ENCODE measurements at regions not wholly inside any gene's neighbourhood (a gene's known extent, or its start where the extent isn't known, plus 50 kb on each side); places are given as distances from the start of the nearest gene placed in this dataset.

GRCh38 chr18:71370671-71371445 is 1082.0 kb downstream of the SOCS6 start:
- TF ChIP-seq GATA2 (IDR thresholded peaks at IDR 0.05; ENCODE audit: low read depth, low read length) (no peak), GATA3 (IDR thresholded peaks at IDR 0.05; ENCODE audit: low read depth, low read length) (no peak)
